ENCODE measurements at regions not wholly inside any gene's neighbourhood (a gene's known extent, or its start where the extent isn't known, plus 50 kb on each side); places are given as distances from the start of the nearest gene placed in this dataset.

- TF ChIP-seq CTCF (IDR thresholded peaks at IDR 0.05 in 8 of 11, conservative IDR thresholded peaks at IDR 0.05 in 3 of 11), result no peak
- no peak for TF ChIP-seq POLR2A (IDR thresholded peaks at IDR 0.05)
Measured at GRCh38 chr6:128580224-128581110, 60.1 kb upstream of the PTPRK start.
